CD4-positive, alpha-beta T cell treated with Interleukin-6 for 4 hours (primary cell): ENCODE measurements at regions not wholly inside any gene's neighbourhood (a gene's known extent, or its start where the extent isn't known, plus 50 kb on each side); places are given as distances from the start of the nearest gene placed in this dataset.
"Not testable (repeated sequence)": the region's sequence is repeated elsewhere in the genome, so short reads cannot be mapped to it uniquely, and the experiment has no call there.

Source experiments
- DNase-seq: peaks from one replicate; pipeline ENCODE4 v3.0.0-alpha.2; 2020; ENCODE audit warnings: mixed read lengths

DNA sequence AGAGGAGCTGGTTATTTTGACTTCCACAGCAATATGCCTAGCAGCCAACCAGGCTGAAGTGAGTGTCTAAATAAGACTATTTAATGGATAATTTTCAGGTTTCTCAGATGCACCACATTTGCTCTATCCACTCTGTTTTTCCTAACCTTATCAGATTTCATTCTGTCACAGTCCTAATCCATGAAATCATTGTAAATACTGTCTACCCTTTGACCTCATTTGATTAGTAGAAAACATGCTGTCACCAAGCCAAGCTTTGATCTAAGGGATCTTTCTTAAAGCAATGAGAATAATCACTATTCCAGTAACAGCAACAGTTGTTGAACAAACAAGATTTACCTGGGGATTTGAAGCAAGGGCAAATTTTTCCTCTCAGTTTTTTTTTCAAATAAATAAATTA lies 595.6 kb downstream of the LTN1 start:
- no peak for DNase-seq

DNA sequence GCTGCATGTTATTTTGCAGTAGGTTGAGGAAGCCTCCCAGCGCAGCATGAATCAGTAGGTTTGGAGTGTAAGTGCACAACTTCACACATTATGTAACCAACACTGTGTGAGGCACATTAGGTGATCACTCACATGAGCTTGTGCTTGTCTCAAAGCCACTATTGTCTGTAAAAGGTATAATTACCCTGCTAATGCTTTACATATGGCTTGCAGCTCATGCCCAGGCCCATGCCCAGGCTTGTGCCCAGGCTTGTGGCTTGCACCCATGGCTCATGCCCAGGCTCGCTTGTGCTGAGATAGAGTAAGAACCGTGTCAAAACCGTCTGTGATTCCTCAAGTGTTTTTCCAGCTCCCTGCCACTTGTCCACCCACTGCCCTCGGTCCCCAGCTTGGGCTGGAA lies 596.3 kb downstream of the LTN1 start:
- no peak for DNase-seq

DNA sequence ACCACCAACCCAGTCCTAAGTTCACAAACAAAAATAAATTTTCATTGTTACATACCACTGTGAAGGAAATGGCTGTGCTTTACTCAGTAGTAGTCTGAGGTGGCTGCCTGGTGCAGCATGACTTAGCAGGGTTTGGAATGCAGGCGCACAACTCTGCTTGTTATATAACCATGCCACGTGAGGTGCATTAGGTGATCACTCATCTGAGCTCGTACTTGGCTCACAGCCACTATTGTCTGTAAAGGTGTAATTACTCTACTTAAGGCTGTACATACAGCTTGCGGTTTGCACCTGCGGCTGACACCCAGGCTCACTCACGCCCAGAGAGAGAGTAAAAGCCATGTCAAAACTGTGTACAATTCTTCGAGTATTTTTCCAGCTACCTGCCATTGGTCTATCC lies 599.4 kb downstream of the LTN1 start:
- no peak for DNase-seq

DNA sequence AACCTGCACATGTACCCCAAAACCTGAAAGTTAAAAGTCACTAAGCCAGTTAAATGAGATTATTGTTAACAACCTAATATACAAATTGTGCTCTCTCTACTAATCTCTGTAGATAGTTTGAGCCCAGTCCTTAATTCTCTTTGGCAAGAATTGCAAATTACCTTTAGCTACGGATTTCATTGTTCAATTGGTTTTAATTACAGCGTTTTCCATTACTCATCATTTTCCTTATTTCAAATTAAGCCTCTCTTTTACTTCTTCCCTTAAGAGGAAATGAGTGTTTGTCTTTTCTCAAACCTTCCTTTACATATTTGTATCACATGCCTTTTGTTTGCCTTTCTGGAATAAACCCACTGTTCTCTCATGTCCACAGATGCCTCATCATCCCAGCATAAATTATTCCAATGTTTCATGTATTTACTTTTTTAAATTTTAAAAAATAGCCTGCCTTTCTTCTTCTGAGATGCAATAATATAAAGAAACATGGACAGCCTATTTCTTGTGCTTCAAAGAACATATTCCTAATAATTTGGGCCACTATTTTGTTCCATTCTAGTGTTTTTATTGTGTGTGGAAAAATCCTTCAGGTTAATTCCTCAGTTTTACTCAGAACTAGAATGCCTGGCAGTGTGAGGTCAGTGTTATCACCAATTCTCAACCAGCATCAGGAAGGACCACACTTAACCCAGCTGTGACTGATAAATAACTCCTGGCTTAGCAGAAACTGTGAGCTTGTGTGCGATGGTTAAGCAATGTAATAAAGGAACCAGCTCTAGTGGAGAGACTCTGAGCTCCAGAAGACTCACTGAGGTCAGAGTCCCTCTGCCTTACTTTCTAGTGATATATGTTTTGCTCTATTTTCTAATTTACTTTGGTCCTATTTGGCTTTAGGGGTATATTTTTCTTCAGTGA lies 600.5 kb downstream of the LTN1 start:
- DNase-seq = no peak

GRCh38 chr21:28387220-28387619 lies 605.5 kb downstream of the LTN1 start:
- DNase-seq = no peak

GRCh38 chr21:28385845-28386244 lies 606.8 kb downstream of the LTN1 start:
- DNase-seq = no peak

DNA sequence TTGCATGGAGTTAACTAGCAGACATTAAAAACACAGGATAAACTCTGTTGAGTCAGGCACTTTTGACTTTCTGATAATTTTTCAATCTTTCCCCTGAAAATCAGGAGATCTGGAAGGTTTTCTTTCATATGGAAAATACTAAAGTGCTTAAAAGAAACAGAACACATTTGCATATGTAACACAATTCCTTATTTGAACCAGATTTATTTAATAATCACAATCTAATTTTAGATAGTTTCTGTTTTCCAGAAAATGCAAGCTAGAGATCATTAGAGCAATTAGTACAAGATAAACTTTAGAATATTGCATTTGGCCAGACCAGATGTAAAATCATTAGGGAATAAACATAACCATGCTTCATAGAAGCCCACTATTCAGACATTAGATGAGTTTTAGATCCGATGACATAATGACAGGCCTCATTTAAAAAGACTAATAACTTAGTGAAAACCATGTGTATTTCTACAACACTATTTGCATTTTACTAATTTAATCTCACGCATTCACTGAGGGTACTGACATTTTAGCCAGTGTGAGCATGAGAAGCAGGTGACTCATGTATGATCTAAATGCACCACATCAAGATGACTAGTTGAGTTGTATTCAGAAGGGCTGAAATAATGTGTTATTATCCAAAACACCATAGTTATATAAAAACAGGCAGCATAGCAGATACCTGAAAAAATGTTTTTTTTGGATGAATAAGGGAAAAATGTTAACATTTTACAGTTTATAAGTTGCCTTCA lies 611.5 kb downstream of the LTN1 start:
- DNase-seq = not testable (repeated sequence)

DNA sequence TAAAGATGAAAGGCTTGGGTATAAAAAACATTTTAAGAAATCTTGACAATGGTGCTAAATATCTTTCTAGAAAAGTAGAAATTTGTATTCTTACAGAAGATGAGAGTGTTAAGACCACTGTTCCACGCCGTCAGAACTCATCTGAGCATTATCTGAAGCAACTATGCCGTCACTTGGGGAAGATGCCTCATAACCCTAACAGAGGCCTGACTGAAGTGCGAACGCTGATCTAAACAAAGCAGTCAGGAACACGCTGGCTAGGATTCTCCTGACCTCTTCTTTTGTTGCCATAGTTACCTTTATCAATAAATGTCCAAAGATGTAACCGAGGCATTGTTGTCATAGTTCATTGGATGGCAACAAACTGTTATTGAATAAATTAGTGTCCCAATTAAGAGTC lies 612.4 kb downstream of the LTN1 start:
- no peak for DNase-seq

- DNase-seq = no peak
These were observed 614.7 kb downstream of the LTN1 start for GRCh38 chr21:28378026-28378425.

- DNase-seq = no peak
These were observed 616.8 kb downstream of the LTN1 start for GRCh38 chr21:28375708-28376385.

GRCh38 chr21:28374881-28375280 lies 617.8 kb downstream of the LTN1 start:
- no peak for DNase-seq

- DNase-seq = no peak
These were observed 621.0 kb downstream of the LTN1 start for GRCh38 chr21:28371713-28372112.

DNA sequence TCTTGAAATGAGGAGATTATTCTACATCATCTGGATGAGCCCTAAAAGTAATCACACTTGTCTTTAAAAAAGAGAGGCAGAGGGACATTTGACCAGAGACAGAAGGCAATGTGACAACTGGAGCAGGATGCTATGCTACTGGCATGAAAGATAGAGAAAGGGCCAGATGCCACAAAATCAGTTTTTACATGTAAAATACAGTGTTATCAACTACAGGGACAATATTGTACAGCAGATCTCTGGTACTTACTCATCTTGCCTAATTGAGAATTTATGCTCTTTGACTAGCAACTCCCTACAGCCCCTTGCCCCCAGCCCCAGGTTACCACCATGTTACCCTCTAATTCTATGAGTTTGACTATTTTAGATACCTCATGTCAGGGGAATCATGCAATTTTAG lies 633.4 kb downstream of the LTN1 start:
- no peak for DNase-seq

DNA sequence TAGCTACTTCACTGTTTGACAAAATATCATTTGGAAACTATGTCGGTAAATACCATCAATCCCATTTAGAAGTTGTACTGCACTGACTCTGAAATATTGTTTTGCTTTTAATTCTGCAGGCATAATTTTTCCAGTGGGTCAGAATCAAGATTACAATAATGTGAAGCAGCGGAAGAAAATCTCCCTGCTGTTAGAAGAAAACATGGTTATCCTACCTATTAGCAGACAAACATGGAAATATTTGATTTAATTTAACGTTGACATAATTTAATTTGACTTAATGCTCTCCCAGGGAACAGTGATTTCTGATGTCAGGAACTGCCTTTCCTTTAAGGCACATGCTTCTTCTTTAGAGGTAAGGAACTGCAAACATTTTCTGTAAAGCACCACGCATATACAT lies 634.0 kb downstream of the LTN1 start:
- DNase-seq = no peak

DNA sequence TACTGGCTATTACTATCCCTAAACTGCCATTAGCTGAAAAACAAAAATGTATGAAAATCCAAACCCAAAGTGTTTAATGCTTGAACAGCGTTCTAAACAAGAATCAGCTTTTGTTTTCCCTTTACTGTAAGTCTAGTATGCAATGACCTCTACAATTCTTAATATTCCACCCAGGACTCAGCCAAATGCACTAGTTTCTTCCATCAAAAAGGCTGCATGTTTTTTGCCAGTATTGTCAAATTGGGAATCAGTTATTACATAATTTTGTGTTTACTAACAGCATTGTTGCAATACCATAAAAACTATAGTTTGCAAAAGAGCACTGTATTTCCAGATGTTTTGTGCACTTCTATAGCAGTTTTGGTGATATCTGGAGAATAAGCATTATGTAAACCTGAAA lies 634.5 kb downstream of the LTN1 start:
- no peak for DNase-seq

DNA sequence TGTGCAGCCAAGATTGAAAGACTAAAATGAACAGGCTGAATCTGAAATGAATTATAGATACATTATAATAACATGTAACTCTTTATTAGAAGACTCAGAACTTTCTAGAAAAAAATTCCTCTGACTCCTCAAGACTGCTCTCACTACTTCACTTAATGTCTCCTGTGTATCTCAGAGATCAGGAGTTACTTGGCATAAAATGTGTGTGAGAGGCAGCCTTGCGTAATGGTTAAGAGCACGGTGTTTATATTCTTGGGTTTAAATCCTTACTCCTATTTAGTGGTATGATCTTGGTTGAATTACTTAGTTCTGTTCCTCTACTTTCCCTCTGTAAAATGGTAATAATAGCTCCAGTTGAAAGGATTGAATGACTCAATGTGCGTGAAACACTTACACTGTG lies 634.9 kb downstream of the LTN1 start:
- DNase-seq = no peak

DNA sequence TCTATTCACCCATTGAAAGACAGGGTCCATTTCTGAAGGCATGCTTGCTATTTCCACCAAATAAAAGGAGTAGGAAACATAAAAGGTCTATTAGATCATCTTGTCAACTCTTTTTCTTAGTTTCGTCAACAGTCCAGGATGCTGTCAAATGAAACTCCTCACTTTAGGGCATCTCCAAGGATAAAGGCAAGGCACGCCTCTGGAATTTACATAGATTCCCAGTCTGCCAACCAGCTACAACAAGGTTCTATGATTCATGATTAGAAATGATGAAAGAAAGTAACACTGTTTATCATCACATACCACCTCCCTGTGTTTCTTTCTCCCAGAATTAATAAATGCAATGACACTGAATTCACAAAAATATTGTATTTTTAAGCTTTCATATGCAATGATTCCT lies 636.3 kb downstream of the LTN1 start:
- DNase-seq = no peak

DNA sequence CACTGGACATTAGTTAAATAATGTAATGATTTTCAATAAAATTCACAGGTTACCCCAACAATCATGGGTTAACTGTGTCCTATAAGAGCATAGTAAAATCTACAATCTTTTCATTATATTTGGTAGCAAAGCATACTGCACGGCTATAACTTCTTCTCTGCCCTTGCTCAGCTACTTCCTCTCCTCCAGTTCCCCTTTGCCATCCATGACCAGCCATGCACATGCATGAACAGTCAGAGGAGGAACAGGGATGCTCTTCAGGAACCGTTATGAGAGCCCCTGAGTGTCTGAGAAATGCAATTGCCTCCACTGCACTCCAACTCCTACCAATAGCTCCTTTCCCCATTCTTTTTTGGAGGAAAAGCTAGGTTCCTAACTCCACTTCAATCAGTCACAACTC lies 646.7 kb downstream of the LTN1 start:
- no peak for DNase-seq

DNA sequence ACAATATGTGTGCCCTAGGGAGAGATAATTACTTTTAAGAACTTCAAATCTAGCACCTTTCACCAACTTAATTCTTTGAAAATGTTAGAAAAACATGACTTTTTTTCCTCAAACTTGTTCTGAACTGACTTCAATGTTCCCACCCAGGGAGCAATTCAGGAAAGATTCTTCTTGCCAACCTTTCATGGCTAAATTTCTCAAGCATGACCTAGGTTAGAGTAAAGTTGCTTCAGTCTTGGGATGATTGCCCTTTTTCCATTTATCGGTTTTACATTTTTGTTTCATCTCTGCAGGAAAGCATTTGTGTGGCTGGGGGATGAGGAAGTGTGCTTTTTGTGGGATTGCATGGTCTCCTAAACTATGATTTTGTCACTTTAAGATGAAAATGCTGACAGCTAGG lies 647.7 kb downstream of the LTN1 start:
- no peak for DNase-seq

- DNase-seq = no peak
These were observed 650.4 kb downstream of the LTN1 start for GRCh38 chr21:28342212-28342810.

DNA sequence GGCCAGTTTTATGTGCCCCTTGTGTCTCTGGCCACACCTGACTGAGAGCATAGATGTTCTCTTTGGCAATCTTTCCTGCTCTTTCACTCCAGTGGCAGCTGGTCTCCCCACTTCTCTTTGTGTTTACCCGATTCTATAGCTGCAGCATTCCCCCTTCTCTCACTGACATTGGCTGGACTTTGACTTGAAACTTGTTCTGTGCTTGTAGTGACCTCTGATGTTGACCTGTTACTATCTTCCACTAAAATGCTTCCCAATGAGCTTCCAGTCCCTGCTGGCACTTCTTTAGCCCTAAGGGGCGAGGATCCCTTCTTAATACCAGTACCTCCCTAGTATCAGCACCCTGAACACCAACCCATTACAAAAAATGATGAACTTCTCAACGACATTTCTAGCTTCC lies 653.3 kb downstream of the LTN1 start:
- no peak for DNase-seq

- DNase-seq = no peak
These were observed 653.9 kb downstream of the LTN1 start for GRCh38 chr21:28338701-28339305.

DNA sequence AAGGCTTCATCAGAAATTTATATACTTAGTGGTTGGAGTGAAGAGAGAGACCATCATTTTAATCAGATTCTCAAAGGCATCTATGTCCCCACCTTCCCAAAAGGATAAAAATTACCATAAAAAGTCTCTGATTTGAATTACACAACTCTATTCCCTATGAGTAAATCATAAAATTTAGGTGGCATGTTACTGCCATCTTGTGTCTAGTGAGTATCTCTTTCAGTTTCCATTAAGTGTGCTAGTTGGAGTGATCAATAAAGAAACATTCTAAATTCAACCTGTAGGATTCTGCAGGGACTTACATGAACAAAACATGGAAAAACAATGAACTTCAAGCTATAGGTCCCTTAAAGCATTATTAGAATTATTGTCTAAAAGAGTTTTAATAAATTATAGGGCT lies 655.4 kb downstream of the LTN1 start:
- DNase-seq = no peak
